ENCODE measurements at regions not wholly inside any gene's neighbourhood (a gene's known extent, or its start where the extent isn't known, plus 50 kb on each side); places are given as distances from the start of the nearest gene placed in this dataset.

GRCh38 chrX:98067611-98068010, 1183.9 kb downstream of the RPA4 start:
- no peaks in the 10 kb centered on the region for H3K36me3 ChIP-seq (ENCODE audit: low read depth)
- no peak for TF ChIP-seq CTCF (IDR thresholded peaks at IDR 0.05; ENCODE audit: poor library complexity, severe bottlenecking)
- ATAC-seq (ENCODE audit: low read depth), result 0 out of 3 replicates have a peak, but pooled peaks have one; percentile 25
- no peaks in the 10 kb centered on the region for H3K9me3 ChIP-seq (ENCODE audit: severe bottlenecking)
- H3K4me1 ChIP-seq (ENCODE audit: insufficient read depth, poor library complexity, severe bottlenecking), result no peaks in the 10 kb centered on the region
- no peak overlapping the region for H3K27ac ChIP-seq (ENCODE audit: poor library complexity, severe bottlenecking)
- no peaks in the 10 kb centered on the region for H3K27me3 ChIP-seq (ENCODE audit: insufficient read depth, poor library complexity, severe bottlenecking)
- no peak overlapping the region for H3K4me3 ChIP-seq (ENCODE audit: severe bottlenecking)
- DNase-seq (ENCODE audit: low spot score), result no peak

GRCh38 chrX:98068024-98068580, 1184.4 kb downstream of the RPA4 start:
- H3K27me3 ChIP-seq (ENCODE audit: insufficient read depth, poor library complexity, severe bottlenecking), result no peaks in the 10 kb centered on the region
- no peaks in the 10 kb centered on the region for H3K4me1 ChIP-seq (ENCODE audit: insufficient read depth, poor library complexity, severe bottlenecking)
- no peak overlapping the region for H3K27ac ChIP-seq (ENCODE audit: poor library complexity, severe bottlenecking)
- no peaks in the 10 kb centered on the region for H3K36me3 ChIP-seq (ENCODE audit: low read depth)
- no peaks in the 10 kb centered on the region for H3K9me3 ChIP-seq (ENCODE audit: severe bottlenecking)
- DNase-seq (ENCODE audit: low spot score) (no peak), ATAC-seq (ENCODE audit: low read depth) (no peak)
- no peak for TF ChIP-seq CTCF (IDR thresholded peaks at IDR 0.05; ENCODE audit: poor library complexity, severe bottlenecking)
- H3K4me3 ChIP-seq (ENCODE audit: severe bottlenecking), result no peak overlapping the region

GRCh38 chrX:98071331-98071730, 1187.6 kb downstream of the RPA4 start:
- DNase-seq (ENCODE audit: low spot score) (no peak), ATAC-seq (ENCODE audit: low read depth) (no peak)
- H3K4me1 ChIP-seq (ENCODE audit: insufficient read depth, poor library complexity, severe bottlenecking), result no peaks in the 10 kb centered on the region
- no peak overlapping the region for H3K4me3 ChIP-seq (ENCODE audit: severe bottlenecking)
- TF ChIP-seq CTCF (IDR thresholded peaks at IDR 0.05; ENCODE audit: poor library complexity, severe bottlenecking), result no peak
- no peaks in the 10 kb centered on the region for H3K9me3 ChIP-seq (ENCODE audit: severe bottlenecking)
- H3K36me3 ChIP-seq (ENCODE audit: low read depth), result no peaks in the 10 kb centered on the region
- H3K27ac ChIP-seq (ENCODE audit: poor library complexity, severe bottlenecking), result no peak overlapping the region
- no peaks in the 10 kb centered on the region for H3K27me3 ChIP-seq (ENCODE audit: insufficient read depth, poor library complexity, severe bottlenecking)

- Histone ChIP-seq H3K27me3 (ENCODE audit: insufficient read depth, poor library complexity, severe bottlenecking) (no peaks in the 10 kb centered on the region), H3K4me1 (ENCODE audit: insufficient read depth, poor library complexity, severe bottlenecking) (no peaks in the 10 kb centered on the region), H3K9me3 (ENCODE audit: severe bottlenecking) (no peaks in the 10 kb centered on the region), H3K27ac (ENCODE audit: poor library complexity, severe bottlenecking) (no peak overlapping the region), H3K36me3 (ENCODE audit: low read depth) (no peaks in the 10 kb centered on the region), H3K4me3 (ENCODE audit: severe bottlenecking) (no peak overlapping the region)
- ATAC-seq (ENCODE audit: low read depth) (no peak), DNase-seq (ENCODE audit: low spot score) (no peak)
- no peak for TF ChIP-seq CTCF (IDR thresholded peaks at IDR 0.05; ENCODE audit: poor library complexity, severe bottlenecking)
These were observed 1193.7 kb downstream of the RPA4 start for GRCh38 chrX:98077440-98077839.

- ATAC-seq (ENCODE audit: low read depth) (no peak), DNase-seq (ENCODE audit: low spot score) (no peak)
- Histone ChIP-seq H3K27me3 (ENCODE audit: insufficient read depth, poor library complexity, severe bottlenecking) (no peaks in the 10 kb centered on the region), H3K36me3 (ENCODE audit: low read depth) (no peaks in the 10 kb centered on the region), H3K27ac (ENCODE audit: poor library complexity, severe bottlenecking) (no peak overlapping the region), H3K9me3 (ENCODE audit: severe bottlenecking) (no peaks in the 10 kb centered on the region), H3K4me1 (ENCODE audit: insufficient read depth, poor library complexity, severe bottlenecking) (no peaks in the 10 kb centered on the region), H3K4me3 (ENCODE audit: severe bottlenecking) (no peak overlapping the region)
- TF ChIP-seq CTCF (IDR thresholded peaks at IDR 0.05; ENCODE audit: poor library complexity, severe bottlenecking), result no peak
These were observed 1228.0 kb downstream of the RPA4 start for GRCh38 chrX:98111684-98112083.
